ENCODE measurements at regions not wholly inside any gene's neighbourhood (a gene's known extent, or its start where the extent isn't known, plus 50 kb on each side); places are given as distances from the start of the nearest gene placed in this dataset.

DNA sequence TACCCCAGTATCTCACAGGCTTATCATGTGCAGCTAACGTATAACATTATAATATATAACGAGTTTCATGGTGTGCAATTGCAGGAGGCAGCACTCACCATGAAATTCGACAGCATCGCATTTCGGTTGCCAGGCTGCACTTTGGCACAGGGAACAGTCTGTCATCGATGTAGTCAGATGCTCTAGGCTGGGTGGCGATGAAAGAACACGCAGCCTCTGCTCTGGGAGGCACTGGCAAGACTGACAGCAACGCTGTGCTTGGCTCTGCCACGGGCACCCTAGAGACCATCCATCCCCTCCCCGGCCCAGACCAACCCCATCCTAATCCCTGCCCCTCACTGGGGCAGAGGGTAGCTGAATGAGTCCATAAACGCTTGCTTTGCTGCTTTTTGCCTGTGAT is 290.8 kb downstream of the MED10 start:
- TF ChIP-seq, protein P1, sequence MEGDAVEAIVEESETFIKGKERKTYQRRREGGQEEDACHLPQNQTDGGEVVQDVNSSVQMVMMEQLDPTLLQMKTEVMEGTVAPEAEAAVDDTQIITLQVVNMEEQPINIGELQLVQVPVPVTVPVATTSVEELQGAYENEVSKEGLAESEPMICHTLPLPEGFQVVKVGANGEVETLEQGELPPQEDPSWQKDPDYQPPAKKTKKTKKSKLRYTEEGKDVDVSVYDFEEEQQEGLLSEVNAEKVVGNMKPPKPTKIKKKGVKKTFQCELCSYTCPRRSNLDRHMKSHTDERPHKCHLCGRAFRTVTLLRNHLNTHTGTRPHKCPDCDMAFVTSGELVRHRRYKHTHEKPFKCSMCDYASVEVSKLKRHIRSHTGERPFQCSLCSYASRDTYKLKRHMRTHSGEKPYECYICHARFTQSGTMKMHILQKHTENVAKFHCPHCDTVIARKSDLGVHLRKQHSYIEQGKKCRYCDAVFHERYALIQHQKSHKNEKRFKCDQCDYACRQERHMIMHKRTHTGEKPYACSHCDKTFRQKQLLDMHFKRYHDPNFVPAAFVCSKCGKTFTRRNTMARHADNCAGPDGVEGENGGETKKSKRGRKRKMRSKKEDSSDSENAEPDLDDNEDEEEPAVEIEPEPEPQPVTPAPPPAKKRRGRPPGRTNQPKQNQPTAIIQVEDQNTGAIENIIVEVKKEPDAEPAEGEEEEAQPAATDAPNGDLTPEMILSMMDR (IDR thresholded peaks at IDR 0.05), result no peak
- TF ChIP-seq ELF4 (CRISPR knock-in tag; IDR thresholded peaks at IDR 0.05; ENCODE audit: low read depth) (no peak), ZNF416 (CRISPR knock-in tag; IDR thresholded peaks at IDR 0.05) (no peak), NFYB (CRISPR knock-in tag; conservative IDR thresholded peaks at IDR 0.05; ENCODE audit: low read depth) (no peak), OVOL2 (CRISPR knock-in tag; IDR thresholded peaks at IDR 0.05; ENCODE audit: borderline replicate concordance) (no peak), ETV6 (CRISPR knock-in tag; IDR thresholded peaks at IDR 0.05) (no peak), ZBTB21 (CRISPR knock-in tag; IDR thresholded peaks at IDR 0.05; ENCODE audit: borderline replicate concordance) (no peak)
- TF ChIP-seq, protein P2, sequence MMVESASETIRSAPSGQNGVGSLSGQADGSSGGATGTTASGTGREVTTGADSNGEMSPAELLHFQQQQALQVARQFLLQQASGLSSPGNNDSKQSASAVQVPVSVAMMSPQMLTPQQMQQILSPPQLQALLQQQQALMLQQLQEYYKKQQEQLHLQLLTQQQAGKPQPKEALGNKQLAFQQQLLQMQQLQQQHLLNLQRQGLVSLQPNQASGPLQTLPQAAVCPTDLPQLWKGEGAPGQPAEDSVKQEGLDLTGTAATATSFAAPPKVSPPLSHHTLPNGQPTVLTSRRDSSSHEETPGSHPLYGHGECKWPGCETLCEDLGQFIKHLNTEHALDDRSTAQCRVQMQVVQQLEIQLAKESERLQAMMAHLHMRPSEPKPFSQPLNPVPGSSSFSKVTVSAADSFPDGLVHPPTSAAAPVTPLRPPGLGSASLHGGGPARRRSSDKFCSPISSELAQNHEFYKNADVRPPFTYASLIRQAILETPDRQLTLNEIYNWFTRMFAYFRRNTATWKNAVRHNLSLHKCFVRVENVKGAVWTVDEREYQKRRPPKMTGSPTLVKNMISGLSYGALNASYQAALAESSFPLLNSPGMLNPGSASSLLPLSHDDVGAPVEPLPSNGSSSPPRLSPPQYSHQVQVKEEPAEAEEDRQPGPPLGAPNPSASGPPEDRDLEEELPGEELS (CRISPR knock-in tag; IDR thresholded peaks at IDR 0.05), result no peak
- TF ChIP-seq, protein P3, sequence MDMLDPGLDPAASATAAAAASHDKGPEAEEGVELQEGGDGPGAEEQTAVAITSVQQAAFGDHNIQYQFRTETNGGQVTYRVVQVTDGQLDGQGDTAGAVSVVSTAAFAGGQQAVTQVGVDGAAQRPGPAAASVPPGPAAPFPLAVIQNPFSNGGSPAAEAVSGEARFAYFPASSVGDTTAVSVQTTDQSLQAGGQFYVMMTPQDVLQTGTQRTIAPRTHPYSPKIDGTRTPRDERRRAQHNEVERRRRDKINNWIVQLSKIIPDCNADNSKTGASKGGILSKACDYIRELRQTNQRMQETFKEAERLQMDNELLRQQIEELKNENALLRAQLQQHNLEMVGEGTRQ (CRISPR knock-in tag; IDR thresholded peaks at IDR 0.05), result no peak
- TF ChIP-seq, protein P4, sequence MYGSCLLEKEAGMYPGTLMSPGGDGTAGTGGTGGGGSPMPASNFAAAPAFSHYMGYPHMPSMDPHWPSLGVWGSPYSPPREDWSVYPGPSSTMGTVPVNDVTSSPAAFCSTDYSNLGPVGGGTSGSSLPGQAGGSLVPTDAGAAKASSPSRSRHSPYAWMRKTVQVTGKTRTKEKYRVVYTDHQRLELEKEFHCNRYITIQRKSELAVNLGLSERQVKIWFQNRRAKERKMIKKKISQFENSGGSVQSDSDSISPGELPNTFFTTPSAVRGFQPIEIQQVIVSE (CRISPR knock-in tag; IDR thresholded peaks at IDR 0.05; ENCODE audit: borderline replicate concordance), result no peak
- TF ChIP-seq, protein P5, sequence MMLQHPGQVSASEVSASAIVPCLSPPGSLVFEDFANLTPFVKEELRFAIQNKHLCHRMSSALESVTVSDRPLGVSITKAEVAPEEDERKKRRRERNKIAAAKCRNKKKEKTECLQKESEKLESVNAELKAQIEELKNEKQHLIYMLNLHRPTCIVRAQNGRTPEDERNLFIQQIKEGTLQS (CRISPR knock-in tag; conservative IDR thresholded peaks at IDR 0.05), result no peak
- TF ChIP-seq, protein P6, sequence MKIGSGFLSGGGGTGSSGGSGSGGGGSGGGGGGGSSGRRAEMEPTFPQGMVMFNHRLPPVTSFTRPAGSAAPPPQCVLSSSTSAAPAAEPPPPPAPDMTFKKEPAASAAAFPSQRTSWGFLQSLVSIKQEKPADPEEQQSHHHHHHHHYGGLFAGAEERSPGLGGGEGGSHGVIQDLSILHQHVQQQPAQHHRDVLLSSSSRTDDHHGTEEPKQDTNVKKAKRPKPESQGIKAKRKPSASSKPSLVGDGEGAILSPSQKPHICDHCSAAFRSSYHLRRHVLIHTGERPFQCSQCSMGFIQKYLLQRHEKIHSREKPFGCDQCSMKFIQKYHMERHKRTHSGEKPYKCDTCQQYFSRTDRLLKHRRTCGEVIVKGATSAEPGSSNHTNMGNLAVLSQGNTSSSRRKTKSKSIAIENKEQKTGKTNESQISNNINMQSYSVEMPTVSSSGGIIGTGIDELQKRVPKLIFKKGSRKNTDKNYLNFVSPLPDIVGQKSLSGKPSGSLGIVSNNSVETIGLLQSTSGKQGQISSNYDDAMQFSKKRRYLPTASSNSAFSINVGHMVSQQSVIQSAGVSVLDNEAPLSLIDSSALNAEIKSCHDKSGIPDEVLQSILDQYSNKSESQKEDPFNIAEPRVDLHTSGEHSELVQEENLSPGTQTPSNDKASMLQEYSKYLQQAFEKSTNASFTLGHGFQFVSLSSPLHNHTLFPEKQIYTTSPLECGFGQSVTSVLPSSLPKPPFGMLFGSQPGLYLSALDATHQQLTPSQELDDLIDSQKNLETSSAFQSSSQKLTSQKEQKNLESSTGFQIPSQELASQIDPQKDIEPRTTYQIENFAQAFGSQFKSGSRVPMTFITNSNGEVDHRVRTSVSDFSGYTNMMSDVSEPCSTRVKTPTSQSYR (CRISPR knock-in tag; IDR thresholded peaks at IDR 0.05), result no peak
